GM19240 (cell line): ENCODE measurements at regions not wholly inside any gene's neighbourhood (a gene's known extent, or its start where the extent isn't known, plus 50 kb on each side); places are given as distances from the start of the nearest gene placed in this dataset.

ENCODE experiments used
- DNase-seq: peaks from one replicate; pipeline ENCODE4 v3.0.0; 2011; ENCODE audit warnings: low spot score; ENCODE audit not compliant: insufficient read length

GRCh38 chr7:26512737-26513136, 221.1 kb downstream of the SNX10 start:
- DNase-seq, result no peak

GRCh38 chr7:26513948-26514347, 222.3 kb downstream of the SNX10 start:
- no peak for DNase-seq

DNA sequence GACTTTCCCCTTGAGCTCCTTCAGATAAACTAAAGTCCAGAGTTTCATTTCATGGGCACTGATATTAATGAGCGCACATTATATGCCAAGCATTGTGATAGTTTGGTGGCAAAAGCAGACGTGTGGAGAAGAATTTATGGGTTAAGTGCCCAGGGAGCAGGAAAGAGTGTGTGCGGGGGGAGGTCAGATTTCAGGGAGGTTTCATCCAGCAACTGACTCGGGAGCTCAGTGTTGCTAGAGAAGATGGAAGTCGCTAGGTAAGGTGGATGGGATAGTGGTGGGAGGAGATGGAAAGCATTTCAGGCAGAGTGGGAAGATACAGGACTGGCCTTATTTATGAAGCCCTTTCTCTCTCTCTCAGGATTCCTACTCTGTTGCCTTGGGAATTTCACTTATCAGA, 223.0 kb downstream of the SNX10 start:
- DNase-seq, result no peak

DNA sequence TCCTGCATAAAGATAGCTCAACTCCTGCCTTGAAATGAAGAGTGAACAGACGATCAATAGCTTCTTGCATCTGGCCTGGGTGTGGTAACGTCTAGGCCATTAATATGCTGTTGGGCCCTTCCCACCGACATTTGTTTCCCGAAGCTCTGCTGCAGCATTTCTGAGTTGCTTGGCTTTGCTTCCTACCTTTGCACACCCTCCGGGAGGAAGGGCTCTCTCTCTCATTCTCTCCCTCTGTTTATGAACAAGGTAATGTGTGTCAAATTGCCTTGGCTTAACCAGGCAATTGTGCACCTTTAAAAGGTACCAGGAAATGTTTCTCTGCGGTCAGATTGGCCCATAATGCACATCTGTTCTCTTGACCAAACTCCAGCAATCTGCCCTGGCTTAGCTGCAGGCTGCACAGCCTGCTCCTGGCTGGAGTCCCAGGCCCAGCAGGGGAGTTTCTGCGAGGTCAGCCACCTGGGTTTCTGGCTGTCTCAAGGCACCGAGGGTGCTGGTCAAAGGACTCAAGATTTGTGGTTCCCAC, 223.7 kb downstream of the SNX10 start:
- DNase-seq, result no peak

GRCh38 chr7:26520483-26520882, 228.8 kb downstream of the SNX10 start:
- no peak for DNase-seq

DNA sequence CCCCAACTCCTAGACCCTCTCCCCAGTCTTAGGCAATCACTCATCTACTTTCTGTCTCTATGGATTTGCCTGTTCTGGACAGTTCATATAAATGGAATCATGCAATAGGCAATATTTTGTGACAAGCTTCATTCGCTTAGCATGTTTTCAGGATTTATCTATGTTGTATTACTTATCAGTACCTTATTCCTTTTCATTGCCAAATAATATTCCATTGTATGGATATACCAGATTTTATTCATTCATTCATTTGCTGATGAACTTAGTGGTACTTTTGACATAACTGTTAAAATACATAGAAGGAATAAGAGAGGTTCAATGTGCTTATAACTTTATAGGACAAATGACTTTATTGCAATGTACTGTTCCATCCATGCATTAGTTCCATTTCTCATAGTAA, 231.0 kb downstream of the SNX10 start:
- DNase-seq, result no peak

DNA sequence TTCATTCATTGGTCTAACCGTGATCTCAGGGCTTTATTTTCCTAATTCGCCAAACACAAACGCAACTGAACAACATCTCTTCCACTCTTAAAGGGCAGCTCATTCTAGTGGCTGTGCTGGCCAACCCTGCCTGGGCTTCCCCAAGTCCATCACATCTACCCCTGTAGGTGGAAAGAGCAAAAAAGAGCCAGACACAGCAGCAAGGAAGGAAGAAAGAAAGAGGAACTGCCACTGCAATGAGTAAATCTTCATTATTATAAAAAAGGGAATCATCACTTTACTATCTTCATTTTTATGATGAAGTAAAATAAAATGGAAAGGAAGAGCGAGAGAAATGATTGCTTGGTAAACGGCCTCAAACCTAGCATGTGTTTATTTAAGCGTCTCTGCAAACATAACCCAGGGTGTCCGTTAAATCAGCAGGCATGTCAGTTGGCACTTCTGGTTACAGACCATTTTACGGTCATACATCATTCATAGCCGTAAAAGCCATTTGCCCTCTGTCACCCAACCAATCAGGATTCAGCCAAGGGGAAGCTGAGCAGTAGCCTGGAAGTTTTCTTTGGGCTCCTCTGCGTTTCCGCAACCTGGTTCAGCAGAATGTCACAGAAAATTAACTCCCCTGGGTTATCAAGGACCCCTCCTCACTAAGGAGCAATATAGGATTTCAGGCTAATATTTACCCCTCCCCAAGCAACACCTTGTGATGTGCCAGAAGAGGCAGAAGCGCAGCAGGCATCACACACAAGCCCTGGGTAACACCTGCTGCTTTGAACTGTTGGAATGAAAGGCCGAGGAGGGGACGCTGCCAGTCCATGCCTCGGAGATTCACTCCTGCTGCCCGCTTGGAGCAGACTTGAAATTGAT, 234.0 kb downstream of the SNX10 start:
- DNase-seq, result no peak

DNA sequence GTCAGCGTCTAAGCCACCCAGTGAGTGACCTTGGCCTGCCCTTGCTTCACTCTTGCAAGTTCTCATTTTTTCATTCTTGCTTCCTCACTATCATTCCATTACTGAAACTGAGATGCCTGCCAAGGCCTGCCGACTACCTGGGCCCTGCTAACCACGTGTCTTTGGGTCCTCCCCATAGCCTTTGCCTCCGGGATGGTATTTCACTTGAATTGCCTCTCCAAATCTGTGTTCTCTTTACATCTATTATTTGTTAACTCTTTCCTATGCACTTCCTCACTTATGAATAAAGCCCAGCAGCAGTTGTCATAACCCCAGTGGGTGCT, 234.6 kb downstream of the SNX10 start:
- DNase-seq, result no peak

DNA sequence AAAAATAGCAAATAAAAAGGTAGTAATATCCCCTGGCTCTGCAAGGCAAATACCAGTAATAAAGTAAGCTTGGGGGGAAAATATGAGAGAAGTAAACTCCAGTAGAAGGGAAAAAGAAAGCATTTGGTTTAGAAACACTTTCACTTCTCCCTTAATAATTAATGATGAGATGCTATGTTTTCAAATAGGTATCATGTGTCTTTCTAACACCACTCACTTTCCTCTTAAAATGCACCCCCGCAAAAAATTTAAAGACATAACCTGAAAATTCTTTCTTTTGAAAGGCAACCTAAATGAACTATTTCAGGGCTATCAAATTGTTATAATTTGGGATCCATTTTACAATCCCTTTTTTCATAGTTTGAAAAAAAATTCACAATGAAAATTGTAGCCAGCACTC, 240.3 kb downstream of the SNX10 start:
- no peak for DNase-seq

GRCh38 chr7:26532471-26532870, 240.8 kb downstream of the SNX10 start:
- no peak for DNase-seq

GRCh38 chr7:26533217-26533616, 241.6 kb downstream of the SNX10 start:
- no peak for DNase-seq

DNA sequence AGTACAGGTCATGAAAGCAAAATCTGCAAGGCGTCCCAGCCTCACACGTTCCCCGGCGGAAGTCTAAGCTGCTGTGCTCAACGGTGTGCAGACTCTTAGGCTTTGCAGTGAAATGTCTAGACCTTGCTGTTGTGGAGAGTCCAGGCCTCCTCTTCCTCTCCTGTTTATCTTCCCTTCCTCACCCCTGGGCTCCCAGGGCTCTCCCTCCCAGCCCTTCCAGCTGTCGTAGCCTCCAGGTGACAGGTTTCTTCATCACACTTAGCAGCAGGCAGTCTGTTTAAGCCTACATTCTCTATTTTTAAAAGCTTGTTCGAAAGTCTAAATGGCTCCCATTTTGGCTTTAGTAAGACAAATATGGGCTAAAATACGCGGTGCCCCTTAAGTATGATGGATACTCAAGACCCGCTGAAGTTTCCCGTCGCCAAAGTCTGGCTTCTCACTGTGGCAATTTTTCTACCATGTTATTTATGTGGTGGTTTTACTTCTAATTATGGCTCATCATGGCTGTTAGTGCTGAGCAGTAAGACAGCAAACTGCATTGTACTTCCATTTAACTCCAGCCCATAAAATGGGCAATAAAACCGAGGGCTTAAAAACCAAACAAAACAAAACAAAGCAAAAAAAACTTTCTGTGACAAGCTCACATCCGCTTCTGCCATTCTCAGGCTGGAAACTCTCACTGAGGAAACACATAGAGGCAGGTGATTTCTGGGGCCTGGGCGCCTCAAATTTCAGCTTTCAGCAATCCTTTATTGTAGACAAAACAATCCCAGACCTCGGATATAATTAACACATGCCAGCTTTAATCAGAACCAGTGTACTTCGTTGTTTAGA, 243.2 kb downstream of the SNX10 start:
- no peak for DNase-seq

DNA sequence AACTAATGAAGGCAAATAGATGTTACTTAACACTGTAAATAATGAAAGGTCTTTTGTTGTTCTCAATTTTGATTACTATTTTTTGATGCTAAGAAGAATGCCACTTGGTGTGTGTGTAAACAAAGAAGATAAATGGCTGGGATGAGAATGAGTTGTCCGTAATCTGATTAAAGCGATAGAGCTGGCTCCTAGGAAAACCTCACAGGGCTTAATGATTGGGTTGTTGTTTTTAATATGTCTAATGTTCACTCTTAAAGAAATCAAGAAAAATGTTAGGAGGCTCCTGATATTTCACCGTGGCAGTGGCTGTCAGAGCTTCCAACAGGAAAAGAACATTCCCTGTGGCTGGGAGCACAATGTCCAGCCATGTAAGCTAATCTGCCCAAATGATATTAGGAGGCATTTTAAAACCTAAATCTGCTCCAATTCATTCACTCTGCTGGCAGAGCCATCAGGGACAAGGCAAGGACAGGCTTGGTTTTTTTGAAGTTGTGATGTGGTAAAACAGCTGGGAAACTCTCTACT, 243.9 kb downstream of the SNX10 start:
- no peak for DNase-seq

- DNase-seq, result no peak
Measured at GRCh38 chr7:26538216-26538615, 246.6 kb downstream of the SNX10 start.

DNA sequence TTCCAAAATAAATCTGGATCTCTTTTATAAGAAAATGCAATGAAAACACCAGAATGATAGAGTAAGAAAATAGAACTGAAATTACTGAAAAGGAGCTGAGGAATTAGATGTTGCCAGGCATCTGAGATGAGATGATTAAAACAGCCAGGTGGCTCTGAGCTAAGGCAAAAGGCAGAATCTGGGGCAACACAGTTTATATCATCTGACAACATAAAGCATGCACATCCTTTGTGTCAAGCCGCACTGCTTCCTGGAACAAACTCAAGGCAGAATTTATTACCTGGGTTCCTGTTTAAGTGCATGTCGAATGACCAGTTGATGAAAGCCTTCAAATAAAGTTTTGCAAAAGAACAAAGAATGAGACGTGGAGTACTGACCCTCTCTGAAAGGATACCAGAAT, 247.0 kb downstream of the SNX10 start:
- DNase-seq, result no peak

DNA sequence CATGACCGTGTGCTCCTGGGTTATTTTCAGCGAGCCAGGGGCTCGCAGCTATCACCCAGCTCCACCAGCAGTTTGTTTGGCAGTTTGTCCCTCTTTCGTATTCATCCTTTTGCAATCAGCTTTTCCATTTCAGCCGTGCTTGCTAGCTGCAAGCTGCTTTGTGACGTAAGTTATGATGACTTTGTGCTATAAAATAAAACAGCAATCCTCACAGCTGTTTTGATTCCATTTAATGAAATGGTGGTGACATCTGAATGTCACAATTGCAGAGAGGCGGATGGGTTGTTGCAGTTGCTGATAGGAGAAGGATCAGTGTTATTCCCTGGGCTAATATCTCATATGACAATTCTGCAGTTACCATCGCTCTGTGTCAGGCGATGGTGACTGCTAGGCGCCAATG, 251.7 kb downstream of the SNX10 start:
- DNase-seq, result no peak

DNA sequence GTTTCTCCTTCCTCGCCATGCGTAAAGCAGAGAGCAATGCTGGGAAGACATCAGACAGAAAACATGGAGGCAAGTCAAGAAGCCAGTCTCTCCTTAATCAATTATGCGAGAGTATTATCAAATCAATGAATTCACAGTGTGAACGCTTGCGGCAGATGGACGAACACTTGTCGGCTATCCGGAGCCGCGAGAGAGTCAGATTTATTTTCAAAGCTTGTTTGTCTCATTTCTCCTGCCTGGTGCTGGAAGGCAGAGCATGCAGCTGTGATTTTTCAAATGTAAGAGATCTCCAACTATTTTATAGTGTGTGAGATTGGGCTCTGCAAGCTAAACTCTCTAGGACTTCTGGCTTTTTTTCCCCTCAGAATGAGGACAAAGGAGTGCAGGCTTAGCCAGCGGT, 252.3 kb downstream of the SNX10 start:
- no peak for DNase-seq

GRCh38 chr7:26546508-26547053, 254.9 kb downstream of the SNX10 start:
- no peak for DNase-seq

GRCh38 chr7:26547156-26547555, 255.5 kb downstream of the SNX10 start:
- DNase-seq, result no peak

DNA sequence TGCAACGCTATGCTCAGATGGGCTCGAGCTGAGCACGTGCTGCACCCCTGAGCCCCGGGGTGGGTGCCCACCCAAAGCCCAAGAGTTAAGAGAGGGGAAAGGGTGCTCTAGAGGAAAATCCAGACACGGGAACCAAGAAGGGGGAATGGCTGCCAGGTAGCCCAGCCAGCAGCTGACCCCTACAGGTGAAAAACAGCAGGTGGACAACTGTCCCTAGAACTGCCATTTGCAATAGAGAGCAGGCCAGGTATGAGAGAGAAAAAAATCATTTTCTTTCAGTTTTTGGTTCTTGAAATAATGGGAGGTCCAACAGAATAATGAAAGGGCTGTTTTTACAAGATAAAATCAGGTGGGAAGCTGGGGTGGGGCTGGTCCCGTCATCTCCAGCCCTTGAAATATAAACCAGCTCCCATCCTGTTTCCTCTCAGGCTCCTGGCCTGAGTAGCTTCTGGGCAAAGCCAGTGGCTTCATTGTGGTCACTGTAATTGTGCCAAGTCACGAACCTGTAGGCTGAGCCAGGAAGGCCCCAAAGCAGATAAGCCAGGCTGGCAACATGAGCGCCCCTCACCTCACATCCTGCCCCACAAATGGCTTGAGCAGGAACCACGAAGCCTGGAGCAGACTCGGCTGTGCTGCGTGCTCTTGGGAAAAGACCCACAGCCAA, 257.8 kb downstream of the SNX10 start:
- DNase-seq, result no peak

- no peak for DNase-seq
Measured at GRCh38 chr7:26550492-26550891, 258.8 kb downstream of the SNX10 start.
